ENCODE measurements at regions not wholly inside any gene's neighbourhood (a gene's known extent, or its start where the extent isn't known, plus 50 kb on each side); places are given as distances from the start of the nearest gene placed in this dataset.
"Not testable (repeated sequence)": the region's sequence is repeated elsewhere in the genome, so short reads cannot be mapped to it uniquely, and the experiment has no call there.

DNA sequence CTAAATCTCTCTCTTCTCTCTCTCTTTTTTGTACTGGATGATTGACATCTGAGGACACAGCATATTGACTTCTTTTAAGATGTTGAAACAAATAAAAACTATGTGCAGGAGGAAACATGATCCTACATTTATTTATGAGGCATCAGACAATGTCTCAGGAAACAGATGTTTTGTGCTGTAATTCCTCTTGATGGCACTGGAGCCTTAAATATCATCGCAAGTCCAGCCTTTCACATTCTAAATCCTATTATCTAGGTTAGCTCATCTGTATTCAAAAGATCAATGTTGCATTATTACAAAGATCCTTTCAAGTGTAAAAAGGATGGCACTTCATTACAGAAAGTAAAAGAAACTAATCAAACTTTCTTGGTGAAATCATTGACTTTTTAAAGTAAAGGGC lies 63.9 kb downstream of the MAT2B start:
- DNase-seq: no peak
- no peak for TF ChIP-seq GATA1 (IDR thresholded peaks at IDR 0.05; ENCODE audit: low read depth, low read length)
- no peak for TF ChIP-seq POLR2A (IDR thresholded peaks at IDR 0.05; ENCODE audit: low read length)

DNA sequence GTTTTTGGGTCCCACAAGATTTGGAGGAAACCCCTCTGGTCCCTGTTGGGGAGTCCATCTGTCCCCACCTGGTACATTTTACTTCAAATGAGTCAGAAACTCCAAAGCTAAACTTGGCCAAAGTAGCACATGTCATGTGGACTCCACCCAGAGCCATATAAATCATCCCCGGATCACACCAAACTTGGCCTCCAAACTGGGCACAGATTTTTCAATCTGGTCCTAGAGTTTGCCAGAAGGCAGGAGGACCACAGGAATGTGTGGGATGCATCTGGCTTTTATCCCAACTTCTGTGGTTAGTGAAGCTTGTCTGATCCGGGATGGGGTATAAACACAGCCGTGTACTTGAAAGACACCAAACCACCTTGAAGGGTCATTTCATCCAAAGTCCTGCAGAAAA lies 66.3 kb downstream of the MAT2B start:
- TF ChIP-seq GATA1 (IDR thresholded peaks at IDR 0.05; ENCODE audit: low read depth, low read length) (no peak), POLR2A (IDR thresholded peaks at IDR 0.05; ENCODE audit: low read length) (no peak)
- no peak for DNase-seq

- no peak for TF ChIP-seq POLR2A (IDR thresholded peaks at IDR 0.05; ENCODE audit: low read length)
- TF ChIP-seq GATA1 (IDR thresholded peaks at IDR 0.05; ENCODE audit: low read depth, low read length): no peak
Measured at GRCh38 chr5:163574472-163575440, 69.3 kb downstream of the MAT2B start.

GRCh38 chr5:163578652-163579051 lies 73.2 kb downstream of the MAT2B start:
- TF ChIP-seq GATA1 (IDR thresholded peaks at IDR 0.05; ENCODE audit: low read depth, low read length) (no peak), POLR2A (IDR thresholded peaks at IDR 0.05; ENCODE audit: low read length) (no peak)
- DNase-seq: no peak

More at GRCh38 chr5:163574472-163575440, 69.3 kb downstream of the MAT2B start:
- no peak for DNase-seq

GRCh38 chr5:163579729-163580128 lies 74.3 kb downstream of the MAT2B start:
- TF ChIP-seq GATA1 (IDR thresholded peaks at IDR 0.05; ENCODE audit: low read depth, low read length) (no peak), POLR2A (IDR thresholded peaks at IDR 0.05; ENCODE audit: low read length) (no peak)
- DNase-seq: no peak

DNA sequence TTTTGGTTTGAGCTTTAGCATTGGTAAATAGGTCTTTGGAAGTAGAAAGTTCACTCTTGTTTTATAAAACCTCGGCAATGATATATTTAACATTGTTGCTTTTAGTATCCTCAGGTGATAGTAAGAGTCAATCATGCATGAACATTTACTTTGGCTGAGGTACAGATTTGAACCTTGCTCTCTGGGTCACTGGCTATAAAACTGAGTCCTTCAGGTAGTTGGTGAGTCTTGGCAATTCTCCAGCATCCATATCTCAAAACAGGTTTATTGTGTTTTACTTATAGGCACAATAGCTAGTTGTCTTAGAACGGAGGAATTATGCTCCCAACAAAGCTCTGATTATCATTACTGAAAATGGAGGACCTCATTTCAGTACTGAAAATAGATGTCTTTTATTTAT lies 75.1 kb downstream of the MAT2B start:
- DNase-seq: no peak
- TF ChIP-seq GATA1 (IDR thresholded peaks at IDR 0.05; ENCODE audit: low read depth, low read length): no peak
- no peak for TF ChIP-seq POLR2A (IDR thresholded peaks at IDR 0.05; ENCODE audit: low read length)

GRCh38 chr5:163583491-163584153 lies 78.2 kb downstream of the MAT2B start:
- not testable (repeated sequence) for DNase-seq

DNA sequence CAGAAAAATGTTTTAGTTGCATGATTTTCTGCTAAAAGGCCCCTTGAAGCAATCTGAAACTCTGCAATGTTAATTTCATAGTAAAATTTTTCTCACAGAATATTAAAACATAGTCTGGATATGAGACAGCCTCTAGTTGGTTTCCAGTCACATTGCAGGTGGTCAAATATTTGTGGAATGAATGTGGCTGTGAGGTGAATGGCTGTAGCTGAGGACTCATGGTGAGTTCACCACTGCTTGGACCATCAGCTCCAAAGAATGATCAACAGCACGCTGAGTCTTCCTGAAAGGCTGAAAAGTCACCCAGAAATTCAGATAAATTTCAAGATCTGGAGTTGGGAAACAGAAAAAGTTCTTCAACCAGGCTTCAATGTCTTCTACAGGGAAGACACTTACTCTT lies 79.8 kb downstream of the MAT2B start:
- no peak for DNase-seq
- no peak for TF ChIP-seq GATA1 (IDR thresholded peaks at IDR 0.05; ENCODE audit: low read depth, low read length)
- no peak for TF ChIP-seq POLR2A (IDR thresholded peaks at IDR 0.05; ENCODE audit: low read length)

DNA sequence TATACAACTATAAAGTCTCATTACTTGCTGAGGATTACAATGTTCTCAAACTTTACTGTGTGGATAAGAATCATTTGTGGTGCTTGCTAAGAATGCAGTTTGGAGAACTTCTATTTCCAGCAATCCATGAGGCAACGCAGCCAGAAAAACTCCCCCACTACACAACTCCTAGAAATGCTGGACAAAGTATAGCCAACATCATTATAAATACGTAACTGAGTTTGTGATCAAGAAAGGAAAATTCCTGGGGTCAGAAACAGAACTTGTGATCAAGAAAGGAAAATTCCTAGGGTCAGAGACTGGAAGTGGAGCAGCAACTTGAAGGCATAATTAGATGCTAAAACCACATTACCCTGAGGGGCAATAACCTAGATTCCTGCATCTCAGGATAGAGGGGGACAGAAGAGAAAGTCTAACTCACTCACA lies 81.1 kb downstream of the MAT2B start:
- TF ChIP-seq POLR2A (IDR thresholded peaks at IDR 0.05; ENCODE audit: low read length) (no peak), GATA1 (IDR thresholded peaks at IDR 0.05; ENCODE audit: low read depth, low read length) (no peak)
- no peak for DNase-seq

DNA sequence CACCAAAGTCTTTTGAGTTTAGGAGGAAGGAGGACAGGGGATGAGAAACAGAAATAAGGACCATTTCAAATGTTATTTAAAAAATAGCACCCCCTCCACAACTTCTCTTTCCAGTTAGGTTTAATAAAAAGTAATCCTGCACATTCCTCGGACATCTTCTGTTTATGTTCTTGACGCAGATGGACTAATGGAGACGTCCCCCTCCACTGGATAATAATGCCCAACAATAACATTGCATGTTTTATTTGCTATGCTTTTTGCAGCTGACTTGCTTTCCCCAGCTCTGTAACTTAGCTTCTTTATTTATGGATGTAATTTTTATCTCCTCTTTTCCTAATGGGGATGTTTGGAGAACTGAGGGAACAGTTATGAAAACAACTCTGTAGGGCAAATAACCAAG lies 89.5 kb downstream of the MAT2B start:
- TF ChIP-seq POLR2A (IDR thresholded peaks at IDR 0.05; ENCODE audit: low read length): no peak
- no peak for TF ChIP-seq GATA1 (IDR thresholded peaks at IDR 0.05; ENCODE audit: low read depth, low read length)
- DNase-seq: no peak

GRCh38 chr5:163595932-163596607 lies 90.7 kb downstream of the MAT2B start:
- TF ChIP-seq POLR2A (IDR thresholded peaks at IDR 0.05; ENCODE audit: low read length) (no peak), GATA1 (IDR thresholded peaks at IDR 0.05; ENCODE audit: low read depth, low read length) (no peak)
- no peak for DNase-seq

- TF ChIP-seq GATA1 (IDR thresholded peaks at IDR 0.05; ENCODE audit: low read depth, low read length): no peak
- TF ChIP-seq POLR2A (IDR thresholded peaks at IDR 0.05; ENCODE audit: low read length): no peak
- DNase-seq: no peak
Measured at GRCh38 chr5:163596608-163597315, 91.3 kb downstream of the MAT2B start.

- TF ChIP-seq POLR2A (IDR thresholded peaks at IDR 0.05; ENCODE audit: low read length) (no peak), GATA1 (IDR thresholded peaks at IDR 0.05; ENCODE audit: low read depth, low read length) (no peak)
- no peak for DNase-seq
Measured at GRCh38 chr5:163604013-163604412, 98.6 kb downstream of the MAT2B start.

- TF ChIP-seq GATA1 (IDR thresholded peaks at IDR 0.05; ENCODE audit: low read depth, low read length): no peak
- no peak for TF ChIP-seq POLR2A (IDR thresholded peaks at IDR 0.05; ENCODE audit: low read length)
- no peak for DNase-seq
Measured at GRCh38 chr5:163607256-163607655, 101.8 kb downstream of the MAT2B start.
